Endothelial cell of umbilical vein (primary cell): ENCODE measurements at regions not wholly inside any gene's neighbourhood (a gene's known extent, or its start where the extent isn't known, plus 50 kb on each side); places are given as distances from the start of the nearest gene placed in this dataset.

ENCODE experiments used
- BruUV-seq: library from RNA; stranded (reverse); fragments of 400-500 nt; replicated peaks from 2 replicates; lab custom pipeline; 2021; lab: Mats Ljungman, UMichigan
- CTCF ChIA-PET: fragments of 300-600, 350-600 bp; sonication (Branson Sonifier 250); formaldehyde crosslinking; loops from one replicate; lab custom pipeline; 2021; ENCODE audit warnings: antibody characterized with exemption, inconsistent platforms; lab: Charles Lee
- POLR2A ChIA-PET: fragments of 300-600, 350-600 bp; sonication (Branson Sonifier 250); formaldehyde crosslinking; loops from one replicate; lab custom pipeline; 2021; ENCODE audit warnings: antibody characterized with exemption, inconsistent platforms; lab: Charles Lee
- DNase-seq: peaks from one replicate; pipeline ENCODE4 v3.0.0-alpha.2; 2011; ENCODE audit warnings: low read depth, low spot score
- FAIRE-seq: peaks from 2 replicates; lab custom pipeline; 2011; peaks lifted over from hg19 to GRCh38; lab: Jason Lieb, UNC
- H2AFZ ChIP-seq: 2 replicates; pipeline ENCODE4 v1.6.0; 2012; ENCODE audit warnings: low read depth, low read length, control low read depth, inconsistent platforms
- H3K27ac ChIP-seq: 2 replicates; pipeline ENCODE4 v1.5.1; 2011; ENCODE audit warnings: low read depth, mild to moderate bottlenecking, control low read depth, low read length, moderate library complexity; ENCODE audit not compliant: insufficient read depth
- H3K27me3 ChIP-seq, 2 experiments: 2 replicates each; pipeline versions ENCODE4 v1.6.0 to v1.6.1; 2011; ENCODE audit warnings: low read length in 2 of 2, mixed read lengths in 1 of 2; ENCODE audit not compliant: control insufficient read depth in 2 of 2, insufficient read depth in 2 of 2
- H3K36me3 ChIP-seq, 2 experiments: 2 replicates in 1 of 2; 3 replicates in 1 of 2; pipeline ENCODE4 v1.5.1; 2011; ENCODE audit warnings: low read length in 2 of 2, mild to moderate bottlenecking in 1 of 2, moderate library complexity in 1 of 2; ENCODE audit not compliant: control insufficient read depth in 2 of 2, insufficient read depth in 2 of 2; ENCODE audit errors: extremely low read depth in 1 of 2
- H3K4me1 ChIP-seq: 3 replicates; pipeline ENCODE4 v1.5.1; 2011; ENCODE audit warnings: mild to moderate bottlenecking, low read length; ENCODE audit not compliant: control insufficient read depth, insufficient read depth; ENCODE audit errors: extremely low read depth
- H3K4me2 ChIP-seq: 2 replicates; pipeline ENCODE4 v1.6.1; 2011; ENCODE audit warnings: low read length, control low read depth, mixed read lengths; ENCODE audit not compliant: insufficient read depth
- H3K4me3 ChIP-seq, 3 experiments: fragments of 200-600 bp in 1 of 3; sonication (generic), shearing (Covaris generic) in 1 of 3; replicated peaks in 1 of 3; 2 replicates each; pipeline ENCODE4 v1.5.1; 2011 to 2016; ENCODE audit warnings: control low read depth in 3 of 3, low read length in 3 of 3, mild to moderate bottlenecking in 2 of 3, inconsistent platforms in 1 of 3, low read depth in 1 of 3, moderate library complexity in 1 of 3; ENCODE audit not compliant: insufficient read depth in 1 of 3
- H3K79me2 ChIP-seq: 2 replicates; pipeline ENCODE4 v1.6.0; 2012; ENCODE audit warnings: low read length, inconsistent platforms; ENCODE audit not compliant: control insufficient read depth, insufficient read depth
- H3K9ac ChIP-seq: replicated peaks from 2 replicates; pipeline ENCODE3; 2011; ENCODE audit warnings: low read length, control low read depth; ENCODE audit not compliant: insufficient read depth; ENCODE audit errors: extremely low read depth
- H3K9me1 ChIP-seq: replicated peaks from 3 replicates; pipeline ENCODE4 v1.6.0; 2011; ENCODE audit warnings: mild to moderate bottlenecking, low read length; ENCODE audit not compliant: control insufficient read depth, insufficient read depth; ENCODE audit errors: extremely low read depth
- H3K9me3 ChIP-seq: replicated peaks from 2 replicates; pipeline ENCODE4 v1.5.1; 2012; ENCODE audit warnings: low read length, inconsistent platforms; ENCODE audit not compliant: control insufficient read depth, insufficient read depth
- H4K20me1 ChIP-seq: replicated peaks from 2 replicates; pipeline ENCODE3; 2011; ENCODE audit warnings: mild to moderate bottlenecking, low read length; ENCODE audit not compliant: control insufficient read depth, insufficient read depth; ENCODE audit errors: extremely low read depth
- CTCF ChIP-seq, 2 donors: IDR thresholded peaks; 1 replicate in 1 of 2; 2 replicates in 1 of 2; pipeline ENCODE4 v1.5.1; 2011; ENCODE audit warnings: low read length in 2 of 2, mild to moderate bottlenecking in 2 of 2, moderate library complexity in 2 of 2, control low read depth in 1 of 2, inconsistent platforms in 1 of 2, low read depth in 1 of 2; ENCODE audit not compliant: insufficient read depth in 1 of 2; ENCODE audit errors: extremely low read depth in 1 of 2
- EZH2 ChIP-seq: IDR thresholded peaks from 2 replicates; pipeline ENCODE4 v1.6.1; 2012; ENCODE audit warnings: borderline replicate concordance, low read depth, mild to moderate bottlenecking, moderate library complexity, low read length, inconsistent platforms; ENCODE audit not compliant: severe bottlenecking
- FOS ChIP-seq: IDR thresholded peaks from 2 replicates; pipeline ENCODE4 v1.6.1; 2011; ENCODE audit warnings: mild to moderate bottlenecking, low read length, moderate library complexity, borderline replicate concordance; ENCODE audit not compliant: insufficient read depth
- GATA2 ChIP-seq: IDR thresholded peaks from 2 replicates; pipeline ENCODE4 v1.7.0; 2011; ENCODE audit warnings: low read depth, mild to moderate bottlenecking, moderate library complexity, mixed read lengths, low read length; ENCODE audit not compliant: insufficient read length, insufficient read depth
- JUN ChIP-seq: IDR thresholded peaks from 2 replicates; pipeline ENCODE4 v1.6.1; 2011; ENCODE audit warnings: borderline replicate concordance, low read depth; ENCODE audit not compliant: insufficient read length, insufficient read depth
- MAX ChIP-seq: IDR thresholded peaks from 2 replicates; pipeline ENCODE4 v1.6.1; 2011; ENCODE audit not compliant: insufficient read depth, insufficient read length
- MYC ChIP-seq: IDR thresholded peaks from one replicate; pipeline ENCODE4 v1.6.1; 2011; ENCODE audit warnings: mild to moderate bottlenecking, low read depth, low read length
- POLR2A ChIP-seq: IDR thresholded peaks from 2 replicates; pipeline ENCODE4 v1.6.1; 2012; ENCODE audit warnings: low read depth, mild to moderate bottlenecking, control low read depth, low read length
- POLR2AphosphoS5 ChIP-seq: IDR thresholded peaks from 2 replicates; pipeline ENCODE4 v1.6.1; 2012; ENCODE audit warnings: low read depth, mild to moderate bottlenecking, control low read depth, low read length, moderate library complexity; ENCODE audit not compliant: insufficient read depth
- dilution Hi-C: fragments of 300-500 bp; cut with MboI; formaldehyde crosslinking; loops from one replicate; pipeline ENCODE4 v1.15.0; 2019; ENCODE audit warnings: low sequenced_read_pairs; ENCODE audit not compliant: extremely low pct_ligation_motif_present
- intact Hi-C: fragments of 100-400 bp; cut with micrococcal nuclease; formaldehyde crosslinking; loops from one replicate; pipeline ENCODE4 v1.10.0; 2022

- no peak overlapping the region for H3K27ac ChIP-seq
- no TSS peak for BruUV-seq
- H3K9me3 ChIP-seq: no peaks in the 10 kb centered on the region
- H3K4me2 ChIP-seq: no peak overlapping the region
- H3K27me3 ChIP-seq: peaks cover 0 to 2% of the 10 kb centered on the region in 2 experiments
- H3K4me1 ChIP-seq: no peaks in the 10 kb centered on the region
- no peak for TF ChIP-seq MAX
- H3K9me1 ChIP-seq: no peaks in the 10 kb centered on the region
- no peak overlapping the region for H2AFZ ChIP-seq
- POLR2A ChIA-PET: no interaction called here
- intact Hi-C loops: no loop called here
- H3K36me3 ChIP-seq: no peaks in the 10 kb centered on the region
- H3K9ac ChIP-seq: no peak overlapping the region
- no peaks in the 10 kb centered on the region for H4K20me1 ChIP-seq
- dilution Hi-C loops: no loop called here
- FAIRE-seq (no peak), DNase-seq (no peak)
- H3K79me2 ChIP-seq: no peaks in the 10 kb centered on the region
- no peak overlapping the region for H3K4me3 ChIP-seq
- CTCF ChIA-PET: no interaction called here
These were observed 99.7 kb upstream of the TLE3 start for GRCh38 chr15:70197318-70197944.

GRCh38 chr15:70196372-70197316 lies 98.9 kb upstream of the TLE3 start:
- Histone ChIP-seq H3K4me2 (no peak overlapping the region), H3K79me2 (no peaks in the 10 kb centered on the region), H4K20me1 (no peaks in the 10 kb centered on the region), H3K4me3 (no peak overlapping the region), H3K4me1 (no peaks in the 10 kb centered on the region), H2AFZ (no peak overlapping the region), H3K9ac (no peak overlapping the region), H3K9me1 (no peaks in the 10 kb centered on the region), H3K27ac (no peak overlapping the region), H3K27me3 (peaks cover 0 to 2% of the 10 kb centered on the region in 2 experiments), H3K36me3 (no peaks in the 10 kb centered on the region), H3K9me3 (no peaks in the 10 kb centered on the region)
- intact Hi-C loops (no loop called here), dilution Hi-C loops (no loop called here)
- FAIRE-seq (no peak), DNase-seq (no peak)
- ChIA-PET CTCF (no interaction called here), POLR2A (no interaction called here)
- TF ChIP-seq FOS (no peak), MYC (no peak), MAX (no peak), POLR2AphosphoS5 (no peak), GATA2 (no peak), CTCF (IDR thresholded peaks at IDR 0.05; ENCODE audit: extremely low read depth in 1 of 2, insufficient read depth in 1 of 2, low read depth in 1 of 2, low read length in 2 of 2) (no peak), POLR2A (no peak), JUN (no peak), EZH2 (no peak)
- BruUV-seq: no TSS peak
